ENCODE measurements at regions not wholly inside any gene's neighbourhood (a gene's known extent, or its start where the extent isn't known, plus 50 kb on each side); places are given as distances from the start of the nearest gene placed in this dataset.

- no peak overlapping the region for H3K4me3 ChIP-seq (ENCODE audit: insufficient read depth, low read depth, low read length)
- WGBS, 2 experiments, result 85 to 100% methylated on average over 1 of the region's 1 CpG
- H3K36me3 ChIP-seq (ENCODE audit: control insufficient read depth, insufficient read depth, low read length), result no peaks in the 10 kb centered on the region
- H3K4me1 ChIP-seq (ENCODE audit: control insufficient read depth, insufficient read depth, low read length), result no peaks in the 10 kb centered on the region
- H3K27ac ChIP-seq (ENCODE audit: insufficient read depth, low read depth, low read length, poor library complexity, severe bottlenecking), result no peak overlapping the region
- no peaks in the 10 kb centered on the region for H3K9me3 ChIP-seq (ENCODE audit: control insufficient read depth, low read length)
- no peaks in the 10 kb centered on the region for H3K27me3 ChIP-seq (ENCODE audit: control insufficient read depth, insufficient read depth, low read length, poor library complexity, severe bottlenecking)
These were observed 157.0 kb downstream of the MDFIC start for GRCh38 chr7:115078851-115079250.

DNA sequence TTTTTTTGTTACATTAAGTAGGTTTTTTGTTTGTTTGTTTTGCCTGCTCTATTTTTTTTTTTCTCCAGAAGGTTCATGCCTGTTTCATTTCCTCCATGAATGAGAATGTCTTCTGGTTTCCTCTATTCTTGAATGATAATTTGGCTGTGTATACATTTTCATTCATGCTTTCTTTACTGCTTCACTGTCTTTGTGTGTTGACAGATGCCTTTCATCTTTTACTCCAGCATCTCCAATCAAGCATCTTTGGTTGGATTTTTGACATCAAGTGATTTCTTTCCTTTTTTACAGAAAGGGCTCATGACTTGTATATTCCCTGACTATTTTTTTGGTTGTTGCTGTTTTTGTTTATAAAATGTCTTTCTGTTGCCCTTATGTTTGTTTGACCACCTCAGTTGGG lies 156.5 kb downstream of the MDFIC start:
- H3K27me3 ChIP-seq (ENCODE audit: control insufficient read depth, insufficient read depth, low read length, poor library complexity, severe bottlenecking), result no peaks in the 10 kb centered on the region
- no peak overlapping the region for H3K4me3 ChIP-seq (ENCODE audit: insufficient read depth, low read depth, low read length)
- H3K27ac ChIP-seq (ENCODE audit: insufficient read depth, low read depth, low read length, poor library complexity, severe bottlenecking), result no peak overlapping the region
- H3K36me3 ChIP-seq (ENCODE audit: control insufficient read depth, insufficient read depth, low read length), result no peaks in the 10 kb centered on the region
- H3K9me3 ChIP-seq (ENCODE audit: control insufficient read depth, low read length), result no peaks in the 10 kb centered on the region
- no peaks in the 10 kb centered on the region for H3K4me1 ChIP-seq (ENCODE audit: control insufficient read depth, insufficient read depth, low read length)

GRCh38 chr7:115070311-115070710 lies 148.4 kb downstream of the MDFIC start:
- H3K36me3 ChIP-seq (ENCODE audit: control insufficient read depth, insufficient read depth, low read length), result no peaks in the 10 kb centered on the region
- 86 to 96% methylated on average over 1 of the region's 1 CpG for WGBS, 2 experiments
- no peak overlapping the region for H3K4me3 ChIP-seq (ENCODE audit: insufficient read depth, low read depth, low read length)
- H3K4me1 ChIP-seq (ENCODE audit: control insufficient read depth, insufficient read depth, low read length), result no peaks in the 10 kb centered on the region
- H3K27ac ChIP-seq (ENCODE audit: insufficient read depth, low read depth, low read length, poor library complexity, severe bottlenecking), result no peak overlapping the region
- no peaks in the 10 kb centered on the region for H3K9me3 ChIP-seq (ENCODE audit: control insufficient read depth, low read length)
- H3K27me3 ChIP-seq (ENCODE audit: control insufficient read depth, insufficient read depth, low read length, poor library complexity, severe bottlenecking), result no peaks in the 10 kb centered on the region

All from ectodermal cell (in vitro differentiated cells).